NCI-H2227 treated with DMSO at 0.1 percent for 48 hours (cell line): ENCODE measurements at regions not wholly inside any gene's neighbourhood (a gene's known extent, or its start where the extent isn't known, plus 50 kb on each side); places are given as distances from the start of the nearest gene placed in this dataset.
"Not testable (repeated sequence)": the region's sequence is repeated elsewhere in the genome, so short reads cannot be mapped to it uniquely, and the experiment has no call there.

ENCODE experiments used
- DNase-seq: peaks from one replicate; lab custom pipeline; 2025; lab: John Stamatoyannopoulos, UW

GRCh38 chr17:31677681-31678080 is 181.4 kb downstream of the COPRS start:
- DNase-seq = no peak

GRCh38 chr17:31677036-31677435 is 182.0 kb downstream of the COPRS start:
- DNase-seq = no peak

- not testable (repeated sequence) for DNase-seq
Observed at GRCh38 chr17:31675392-31675791, 183.7 kb downstream of the COPRS start.

GRCh38 chr17:31674717-31675349 is 184.2 kb downstream of the COPRS start:
- no peak for DNase-seq

- no peak for DNase-seq
Observed at GRCh38 chr17:31674305-31674704, 184.7 kb downstream of the COPRS start.

GRCh38 chr17:31673076-31673475 is 186.0 kb downstream of the COPRS start:
- DNase-seq = no peak

- DNase-seq = no peak
Observed at GRCh38 chr17:31672161-31672819, 186.8 kb downstream of the COPRS start.

- no peak for DNase-seq
Observed at GRCh38 chr17:31663576-31663975, 195.5 kb downstream of the COPRS start.

- no peak for DNase-seq
Observed at GRCh38 chr17:31660684-31661083, 198.4 kb downstream of the COPRS start.

GRCh38 chr17:31657876-31658275 is 201.2 kb downstream of the COPRS start:
- DNase-seq = no peak

- DNase-seq = no peak
Observed at GRCh38 chr17:31654936-31655335, 204.1 kb downstream of the COPRS start.

- no peak for DNase-seq
Observed at GRCh38 chr17:31653691-31654090, 205.4 kb downstream of the COPRS start.

GRCh38 chr17:31650756-31651520 is 208.1 kb downstream of the COPRS start:
- DNase-seq = no peak

GRCh38 chr17:31649302-31649701 is 209.7 kb downstream of the COPRS start:
- no peak for DNase-seq

- DNase-seq = no peak
Observed at GRCh38 chr17:31647661-31648060, 211.4 kb downstream of the COPRS start.

GRCh38 chr17:31646642-31647041 is 212.4 kb downstream of the COPRS start:
- no peak for DNase-seq

- no peak for DNase-seq
Observed at GRCh38 chr17:31645351-31645750, 213.7 kb downstream of the COPRS start.

GRCh38 chr17:31631766-31632165 is 227.3 kb downstream of the COPRS start:
- DNase-seq = no peak

- DNase-seq = not testable (repeated sequence)
Observed at GRCh38 chr17:31630866-31631265, 228.2 kb downstream of the COPRS start.

GRCh38 chr17:31629696-31630470 is 229.2 kb downstream of the COPRS start:
- DNase-seq = no peak

- DNase-seq = no peak
Observed at GRCh38 chr17:31627960-31628359, 231.1 kb downstream of the COPRS start.

- DNase-seq = no peak
Observed at GRCh38 chr17:31623990-31624389, 232.5 kb downstream of the RAB11FIP4 start.
